Right lobe of liver (tissue), 4 donors: ENCODE measurements at regions not wholly inside any gene's neighbourhood (a gene's known extent, or its start where the extent isn't known, plus 50 kb on each side); places are given as distances from the start of the nearest gene placed in this dataset.

Experiments
- POLR2A ChIP-seq: fragments of 450-650 bp; IDR thresholded peaks from one replicate; pipeline ENCODE4 v1.6.1; 2017; ENCODE audit warnings: antibody characterized with exemption, mild to moderate bottlenecking
- TF ChIP-seq, protein P1 (sequence below), 4 donors: fragments of 200-600 bp in 3 of 4; fragments of 450-650 bp in 1 of 4; IDR thresholded peaks; one replicate each; pipeline versions ENCODE4 v1.5.1 to v1.8.0; 2016 to 2022; ENCODE audit warnings: antibody characterized with exemption in 4 of 4, mild to moderate bottlenecking in 2 of 4
- donor health status: DM: no; HTN: no; CAD: no.
- donor health status: DM: no; HTN: no; CAD: no.
- donor health status: DM: no; HTN: yes; CAD: no.

DNA sequence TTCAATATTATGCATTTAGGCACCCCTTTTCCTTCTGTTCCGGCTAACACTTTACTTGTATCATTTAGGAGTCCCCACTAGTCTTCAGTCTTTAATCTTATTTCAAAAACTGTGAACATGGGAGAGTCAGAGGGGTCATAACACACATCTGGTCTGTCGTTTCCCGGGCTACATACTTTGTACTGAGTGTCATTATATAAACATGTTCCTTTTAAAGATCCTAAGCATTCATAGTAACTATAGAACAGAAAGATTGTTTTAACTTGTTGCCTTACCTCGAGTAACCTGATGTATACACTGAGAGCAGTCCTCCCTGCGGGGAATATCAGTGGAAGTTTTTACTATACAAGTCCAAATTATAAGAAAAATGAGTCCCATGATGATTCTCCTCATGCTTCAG is 78.2 kb upstream of the VEPH1 start:
- TF ChIP-seq, protein P1, sequence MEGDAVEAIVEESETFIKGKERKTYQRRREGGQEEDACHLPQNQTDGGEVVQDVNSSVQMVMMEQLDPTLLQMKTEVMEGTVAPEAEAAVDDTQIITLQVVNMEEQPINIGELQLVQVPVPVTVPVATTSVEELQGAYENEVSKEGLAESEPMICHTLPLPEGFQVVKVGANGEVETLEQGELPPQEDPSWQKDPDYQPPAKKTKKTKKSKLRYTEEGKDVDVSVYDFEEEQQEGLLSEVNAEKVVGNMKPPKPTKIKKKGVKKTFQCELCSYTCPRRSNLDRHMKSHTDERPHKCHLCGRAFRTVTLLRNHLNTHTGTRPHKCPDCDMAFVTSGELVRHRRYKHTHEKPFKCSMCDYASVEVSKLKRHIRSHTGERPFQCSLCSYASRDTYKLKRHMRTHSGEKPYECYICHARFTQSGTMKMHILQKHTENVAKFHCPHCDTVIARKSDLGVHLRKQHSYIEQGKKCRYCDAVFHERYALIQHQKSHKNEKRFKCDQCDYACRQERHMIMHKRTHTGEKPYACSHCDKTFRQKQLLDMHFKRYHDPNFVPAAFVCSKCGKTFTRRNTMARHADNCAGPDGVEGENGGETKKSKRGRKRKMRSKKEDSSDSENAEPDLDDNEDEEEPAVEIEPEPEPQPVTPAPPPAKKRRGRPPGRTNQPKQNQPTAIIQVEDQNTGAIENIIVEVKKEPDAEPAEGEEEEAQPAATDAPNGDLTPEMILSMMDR (IDR thresholded peaks at IDR 0.05), result no peak
- TF ChIP-seq POLR2A, result no peak
